Sigmoid colon (tissue), 4 donors: ENCODE measurements at regions not wholly inside any gene's neighbourhood (a gene's known extent, or its start where the extent isn't known, plus 50 kb on each side); places are given as distances from the start of the nearest gene placed in this dataset.

ENCODE experiments used
- EP300 ChIP-seq, 4 donors: sonication (generic); formaldehyde crosslinking; IDR thresholded peaks; one replicate each; pipeline ENCODE4 v1.6.1; 2017; ENCODE audit warnings: antibody characterized with exemption in 4 of 4
- POLR2A ChIP-seq, 2 donors: fragments of 450-650 bp; IDR thresholded peaks; one replicate each; pipeline ENCODE4 v1.6.1; 2016; ENCODE audit warnings: antibody characterized with exemption in 2 of 2, mild to moderate bottlenecking in 2 of 2, moderate library complexity in 2 of 2
- POLR2AphosphoS5 ChIP-seq, 4 donors: sonication (generic); formaldehyde crosslinking; IDR thresholded peaks; one replicate each; pipeline ENCODE4 v1.6.1; 2017; ENCODE audit warnings: antibody characterized with exemption in 4 of 4
- TF ChIP-seq, protein P1 (sequence below), 4 experiments: fragments of 450-650 bp in 3 of 4; fragments of 200-600 bp in 1 of 4; IDR thresholded peaks; one replicate each; pipeline ENCODE4 v1.5.1; 2016 to 2019; ENCODE audit warnings: antibody characterized with exemption in 4 of 4, mild to moderate bottlenecking in 3 of 4, moderate library complexity in 2 of 4

DNA sequence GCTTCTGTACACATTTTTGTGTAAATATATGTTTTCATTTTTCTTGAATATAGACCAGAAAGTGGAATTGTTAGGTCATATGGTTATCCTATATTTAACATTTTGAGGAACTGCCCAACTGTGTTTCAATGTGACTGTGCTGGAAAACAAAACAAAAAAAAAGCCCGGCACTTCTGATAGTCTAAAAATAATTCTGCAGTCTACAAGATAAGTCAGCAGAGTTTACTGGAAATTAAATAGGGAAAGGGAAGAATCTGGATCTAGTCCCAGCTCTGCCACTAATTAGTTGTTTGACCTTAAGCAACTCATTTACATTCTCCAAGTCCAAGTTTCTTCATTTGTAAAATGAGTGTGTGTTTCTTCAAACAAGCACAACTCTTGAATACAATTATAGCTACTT is 869.1 kb upstream of the B3GALT2 start:
- TF ChIP-seq EP300 (IDR thresholded peaks at IDR 0.05) (no peak), POLR2A (IDR thresholded peaks at IDR 0.05) (no peak), POLR2AphosphoS5 (IDR thresholded peaks at IDR 0.05) (no peak)
- TF ChIP-seq, protein P1, sequence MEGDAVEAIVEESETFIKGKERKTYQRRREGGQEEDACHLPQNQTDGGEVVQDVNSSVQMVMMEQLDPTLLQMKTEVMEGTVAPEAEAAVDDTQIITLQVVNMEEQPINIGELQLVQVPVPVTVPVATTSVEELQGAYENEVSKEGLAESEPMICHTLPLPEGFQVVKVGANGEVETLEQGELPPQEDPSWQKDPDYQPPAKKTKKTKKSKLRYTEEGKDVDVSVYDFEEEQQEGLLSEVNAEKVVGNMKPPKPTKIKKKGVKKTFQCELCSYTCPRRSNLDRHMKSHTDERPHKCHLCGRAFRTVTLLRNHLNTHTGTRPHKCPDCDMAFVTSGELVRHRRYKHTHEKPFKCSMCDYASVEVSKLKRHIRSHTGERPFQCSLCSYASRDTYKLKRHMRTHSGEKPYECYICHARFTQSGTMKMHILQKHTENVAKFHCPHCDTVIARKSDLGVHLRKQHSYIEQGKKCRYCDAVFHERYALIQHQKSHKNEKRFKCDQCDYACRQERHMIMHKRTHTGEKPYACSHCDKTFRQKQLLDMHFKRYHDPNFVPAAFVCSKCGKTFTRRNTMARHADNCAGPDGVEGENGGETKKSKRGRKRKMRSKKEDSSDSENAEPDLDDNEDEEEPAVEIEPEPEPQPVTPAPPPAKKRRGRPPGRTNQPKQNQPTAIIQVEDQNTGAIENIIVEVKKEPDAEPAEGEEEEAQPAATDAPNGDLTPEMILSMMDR (IDR thresholded peaks at IDR 0.05): no peak
